CD14-positive monocyte (primary cell): ENCODE measurements at regions not wholly inside any gene's neighbourhood (a gene's known extent, or its start where the extent isn't known, plus 50 kb on each side); places are given as distances from the start of the nearest gene placed in this dataset.

Source experiments
- DNase-seq, 3 donors: peaks; one replicate each; pipeline ENCODE4 v3.0.0-alpha.2; 2011 to 2022
- H2AFZ ChIP-seq: 2 replicates; pipeline ENCODE4 v1.6.0; 2012; ENCODE audit warnings: mild to moderate bottlenecking, low read depth, low read length, inconsistent platforms; ENCODE audit not compliant: insufficient read depth, poor library complexity, severe bottlenecking
- H3K27ac ChIP-seq, 2 donors: 1 replicate in 1 of 2; 2 replicates in 1 of 2; pipeline ENCODE4 v1.5.1; 2012 to 2013; ENCODE audit warnings: low read length in 2 of 2, control low read depth in 1 of 2, inconsistent platforms in 1 of 2, low read depth in 1 of 2, mild to moderate bottlenecking in 1 of 2
- H3K27me3 ChIP-seq, 2 donors: one replicate each; pipeline versions ENCODE4 v1.6.0 to v1.6.1; 2011 to 2013; ENCODE audit warnings: low read length in 2 of 2; ENCODE audit not compliant: control insufficient read depth in 2 of 2, insufficient read depth in 2 of 2
- H3K36me3 ChIP-seq, 2 donors: replicated peaks in 1 of 2; 1 replicate in 1 of 2; 2 replicates in 1 of 2; pipeline versions ENCODE4 v1.5.1 to v1.6.1; 2012 to 2013; ENCODE audit warnings: low read length in 2 of 2, control low read depth in 1 of 2, inconsistent platforms in 1 of 2, mild to moderate bottlenecking in 1 of 2; ENCODE audit not compliant: insufficient read depth in 2 of 2, control insufficient read depth in 1 of 2
- H3K4me1 ChIP-seq, 2 donors: 1 replicate in 1 of 2; 2 replicates in 1 of 2; pipeline versions ENCODE4 v1.5.1 to v1.6.1; 2012 to 2013; ENCODE audit warnings: low read length in 2 of 2, control low read depth in 1 of 2, inconsistent platforms in 1 of 2, mild to moderate bottlenecking in 1 of 2, moderate library complexity in 1 of 2; ENCODE audit not compliant: insufficient read depth in 2 of 2, control insufficient read depth in 1 of 2
- H3K4me2 ChIP-seq: replicated peaks from 2 replicates; pipeline ENCODE3; 2012; ENCODE audit warnings: low read length, moderate library complexity, mild to moderate bottlenecking; ENCODE audit not compliant: poor library complexity, severe bottlenecking; ENCODE audit errors: extremely low read depth
- H3K4me3 ChIP-seq, 3 experiments: fragments of 200-600 bp in 1 of 3; sonication (generic) in 1 of 3; replicated peaks in 1 of 3; 1 replicate in 2 of 3; 2 replicates in 1 of 3; pipeline ENCODE4 v1.5.1; 2011 to 2013; ENCODE audit warnings: low read length in 3 of 3, mild to moderate bottlenecking in 3 of 3, control low read depth in 2 of 3, low read depth in 2 of 3, inconsistent platforms in 1 of 3, moderate library complexity in 1 of 3
- H3K79me2 ChIP-seq: 2 replicates; pipeline ENCODE4 v1.6.0; 2012; ENCODE audit warnings: mild to moderate bottlenecking, control low read depth, inconsistent platforms, low read length, moderate library complexity; ENCODE audit not compliant: insufficient read depth
- H3K9ac ChIP-seq: 2 replicates; pipeline ENCODE4 v1.6.0; 2017; ENCODE audit warnings: low read length, mild to moderate bottlenecking; ENCODE audit not compliant: insufficient read depth, poor library complexity, severe bottlenecking
- H3K9me3 ChIP-seq, 2 donors: replicated peaks in 1 of 2; 1 replicate in 1 of 2; 2 replicates in 1 of 2; pipeline versions ENCODE4 v1.5.1 to v1.6.1; 2012 to 2013; ENCODE audit warnings: low read length in 2 of 2, control low read depth in 1 of 2; ENCODE audit not compliant: control insufficient read depth in 1 of 2, insufficient read depth in 1 of 2
- H4K20me1 ChIP-seq: 2 replicates; pipeline ENCODE4 v1.6.0; 2012; ENCODE audit warnings: mild to moderate bottlenecking, low read length, control low read depth, moderate library complexity; ENCODE audit not compliant: insufficient read depth
- H3K27ac Mint-ChIP-seq, 7 donors: one replicate each; pipeline ENCODE4 v1.8.0; 2020; ENCODE audit warnings: mild to moderate bottlenecking in 7 of 7, mixed read lengths in 7 of 7, moderate library complexity in 6 of 7, inconsistent platforms in 2 of 7
- H3K27me3 Mint-ChIP-seq, 3 donors: one replicate each; pipeline ENCODE4 v1.8.0; 2021 to 2022; ENCODE audit warnings: low read depth in 3 of 3, mild to moderate bottlenecking in 3 of 3, mixed read lengths in 3 of 3, moderate library complexity in 3 of 3, inconsistent platforms in 1 of 3
- H3K36me3 Mint-ChIP-seq, 2 donors: one replicate each; pipeline ENCODE4 v1.8.0; 2020; ENCODE audit warnings: mixed read lengths in 2 of 2, inconsistent platforms in 1 of 2, mild to moderate bottlenecking in 1 of 2
- H3K4me1 Mint-ChIP-seq: one replicate; pipeline ENCODE4 v1.8.0; 2020; ENCODE audit warnings: mild to moderate bottlenecking, mixed read lengths
- H3K4me3 Mint-ChIP-seq, 2 donors: one replicate each; pipeline ENCODE4 v1.8.0; 2020; ENCODE audit warnings: mild to moderate bottlenecking in 2 of 2, mixed read lengths in 2 of 2, moderate library complexity in 1 of 2
- H3K9me3 Mint-ChIP-seq, 7 donors: one replicate each; pipeline ENCODE4 v1.8.0; 2020 to 2022; ENCODE audit warnings: mixed read lengths in 7 of 7, mild to moderate bottlenecking in 6 of 7, moderate library complexity in 6 of 7, inconsistent platforms in 2 of 7
- WGBS: methylation state at CpG from one replicate; pipeline ENCODE4 v1.1.5; 2013; ENCODE audit warnings: missing lambda C conversion rate; ENCODE audit not compliant: insufficient coverage; 5-methylcytosine and 5-hydroxymethylcytosine counted together
- intact Hi-C, 2 donors: fragments of 100-400 bp; cut with micrococcal nuclease; formaldehyde crosslinking; loops; one replicate each; pipeline versions ENCODE4 v1.15.0 to v1.15.1; 2023
- TF ChIP-seq, protein P1 (sequence below): fragments of 200-600 bp; IDR thresholded peaks from one replicate; pipeline ENCODE4 v1.8.0; 2022; ENCODE audit warnings: antibody characterized with exemption, mild to moderate bottlenecking

DNA sequence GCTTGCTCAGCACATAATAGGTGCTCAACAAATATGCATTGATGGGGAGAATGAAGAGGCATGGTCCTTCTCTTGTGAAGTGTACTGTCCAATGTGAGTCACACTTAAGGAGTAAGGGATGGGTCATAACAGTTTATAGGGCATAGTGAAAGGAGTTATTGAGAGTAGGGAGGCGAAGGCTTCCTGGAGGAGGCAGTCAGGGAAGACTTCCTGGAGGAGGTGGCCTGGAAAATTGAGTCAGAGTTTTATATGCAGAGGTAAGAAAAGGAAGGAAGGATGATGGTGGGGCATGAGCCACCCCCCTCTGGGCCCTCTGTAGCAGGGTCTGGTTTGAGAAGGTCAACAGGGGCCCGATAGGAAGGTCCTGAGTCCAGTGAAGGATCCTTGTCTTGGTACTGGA lies 57.0 kb upstream of the ZNF536 start:
- Histone ChIP-seq H3K4me2 (no peak overlapping the region), H3K27ac (no peak overlapping the region), H3K79me2 (no peaks in the 10 kb centered on the region), H2AFZ (no peak overlapping the region), H4K20me1 (no peaks in the 10 kb centered on the region), H3K27me3 (no peaks in the 10 kb centered on the region), H3K36me3 (no peaks in the 10 kb centered on the region), H3K4me3 (no peak overlapping the region), H3K4me1 (no peaks in the 10 kb centered on the region), H3K9ac (no peak overlapping the region), H3K9me3 (no peaks in the 10 kb centered on the region)
- Mint-ChIP-seq H3K4me3 (no peak overlapping the region), H3K27ac (no peak overlapping the region), H3K27me3 (peaks cover 0 to 1% (median 0%) of the 10 kb centered on the region in 3 donors), H3K4me1 (no peaks in the 10 kb centered on the region), H3K9me3 (peaks cover 2 to 11% (median 4%) of the 10 kb centered on the region in 7 donors), H3K36me3 (no peaks in the 10 kb centered on the region)
- intact Hi-C loops, result no loop called here
- 88% methylated on average over 1 of the region's 2 CpGs for WGBS
- DNase-seq, result no peak
- TF ChIP-seq, protein P1, sequence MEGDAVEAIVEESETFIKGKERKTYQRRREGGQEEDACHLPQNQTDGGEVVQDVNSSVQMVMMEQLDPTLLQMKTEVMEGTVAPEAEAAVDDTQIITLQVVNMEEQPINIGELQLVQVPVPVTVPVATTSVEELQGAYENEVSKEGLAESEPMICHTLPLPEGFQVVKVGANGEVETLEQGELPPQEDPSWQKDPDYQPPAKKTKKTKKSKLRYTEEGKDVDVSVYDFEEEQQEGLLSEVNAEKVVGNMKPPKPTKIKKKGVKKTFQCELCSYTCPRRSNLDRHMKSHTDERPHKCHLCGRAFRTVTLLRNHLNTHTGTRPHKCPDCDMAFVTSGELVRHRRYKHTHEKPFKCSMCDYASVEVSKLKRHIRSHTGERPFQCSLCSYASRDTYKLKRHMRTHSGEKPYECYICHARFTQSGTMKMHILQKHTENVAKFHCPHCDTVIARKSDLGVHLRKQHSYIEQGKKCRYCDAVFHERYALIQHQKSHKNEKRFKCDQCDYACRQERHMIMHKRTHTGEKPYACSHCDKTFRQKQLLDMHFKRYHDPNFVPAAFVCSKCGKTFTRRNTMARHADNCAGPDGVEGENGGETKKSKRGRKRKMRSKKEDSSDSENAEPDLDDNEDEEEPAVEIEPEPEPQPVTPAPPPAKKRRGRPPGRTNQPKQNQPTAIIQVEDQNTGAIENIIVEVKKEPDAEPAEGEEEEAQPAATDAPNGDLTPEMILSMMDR, result no peak

DNA sequence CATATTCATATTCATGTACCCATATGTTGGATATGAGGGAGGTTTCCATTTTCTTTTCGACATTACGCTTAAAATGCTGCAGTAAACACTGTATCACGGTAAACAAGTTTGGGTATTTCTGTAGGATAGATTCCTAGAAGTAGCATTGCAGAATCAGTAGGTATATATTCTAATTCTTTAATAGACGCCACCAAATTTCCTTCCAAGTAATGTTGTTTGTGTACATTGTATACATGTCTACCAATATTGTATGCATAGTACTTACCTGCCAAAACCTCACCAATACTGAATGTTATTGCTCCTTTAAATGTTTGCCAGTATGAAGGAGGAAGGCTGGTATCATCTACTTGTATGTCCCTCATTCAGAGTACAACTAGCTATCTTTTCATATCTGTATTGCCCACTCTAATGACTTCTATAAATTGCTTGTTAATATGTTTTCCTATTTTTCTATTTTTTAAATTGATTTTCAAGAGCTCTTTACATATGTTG lies 56.1 kb upstream of the ZNF536 start:
- WGBS, result no CpG with 5 or more reads among the region's 4 CpGs
- H3K4me1 Mint-ChIP-seq, result no peaks in the 10 kb centered on the region
- no peak overlapping the region for H3K4me3 Mint-ChIP-seq

More for the DNA sequence above, 56.1 kb upstream of the ZNF536 start:
- no peaks in the 10 kb centered on the region for H3K4me1 ChIP-seq
- no peaks in the 10 kb centered on the region for H3K79me2 ChIP-seq
- no peaks in the 10 kb centered on the region for H4K20me1 ChIP-seq
- H3K27me3 Mint-ChIP-seq, result peaks cover 0 to 1% (median 0%) of the 10 kb centered on the region in 3 donors
- H3K9me3 ChIP-seq, result no peaks in the 10 kb centered on the region
- no peaks in the 10 kb centered on the region for H3K36me3 ChIP-seq
- H3K4me3 ChIP-seq, result no peak overlapping the region
- no peak overlapping the region for H2AFZ ChIP-seq
- TF ChIP-seq, protein P1, result no peak
- intact Hi-C loops, result no loop called here
- peaks cover 2 to 11% (median 4%) of the 10 kb centered on the region in 7 donors for H3K9me3 Mint-ChIP-seq
- no peak overlapping the region for H3K9ac ChIP-seq
- no peaks in the 10 kb centered on the region for H3K36me3 Mint-ChIP-seq
- H3K27ac Mint-ChIP-seq, result no peak overlapping the region
- H3K4me2 ChIP-seq, result no peak overlapping the region
- H3K27me3 ChIP-seq, result no peaks in the 10 kb centered on the region
- H3K27ac ChIP-seq, result no peak overlapping the region
- no peak for DNase-seq
